ENCODE measurements at regions not wholly inside any gene's neighbourhood (a gene's known extent, or its start where the extent isn't known, plus 50 kb on each side); places are given as distances from the start of the nearest gene placed in this dataset.

DNA sequence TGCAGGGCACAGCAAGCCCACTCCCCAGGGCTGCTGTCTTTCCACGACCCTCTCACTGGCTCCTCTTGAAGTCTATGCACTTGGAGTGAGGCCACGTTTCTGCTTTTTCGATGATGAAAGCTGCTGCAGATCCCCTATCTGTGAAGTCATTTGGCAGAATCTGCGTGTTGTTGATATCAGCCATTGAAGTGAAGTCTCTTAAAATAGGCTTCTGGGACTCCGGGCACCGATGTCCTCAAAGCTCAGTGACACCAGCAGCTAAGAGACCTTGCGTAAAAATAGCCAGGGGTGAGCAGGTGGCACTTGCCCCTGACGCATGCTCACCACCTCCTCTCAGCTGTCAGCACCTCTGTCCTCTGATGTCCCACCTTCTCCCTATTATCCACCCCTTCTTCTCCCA, 89.4 kb upstream of the FHL2 start:
- Histone ChIP-seq H3K27me3 (ENCODE audit: insufficient read depth, low read length, poor library complexity) (no peaks in the 10 kb centered on the region), H3K9me3 (ENCODE audit: insufficient read depth, low read length, severe bottlenecking) (no peaks in the 10 kb centered on the region), H2AFZ (ENCODE audit: low read depth, low read length) (no peak overlapping the region), H3K4me3 (ENCODE audit: low read depth in 1 of 2, low read length in 2 of 2) (no peak overlapping the region), H3K27ac (ENCODE audit: low read length) (no peak overlapping the region), H4K20me1 (ENCODE audit: insufficient read depth, low read length) (no peaks in the 10 kb centered on the region), H3K4me2 (ENCODE audit: insufficient read depth, low read length) (no peak overlapping the region), H3K79me2 (ENCODE audit: insufficient read depth, low read length) (no peaks in the 10 kb centered on the region), H3K4me1 (ENCODE audit: insufficient read depth, low read length) (no peaks in the 10 kb centered on the region), H3K36me3 (ENCODE audit: insufficient read depth, low read length) (no peaks in the 10 kb centered on the region), H3K9ac (ENCODE audit: low read depth, low read length) (no peak overlapping the region)
- DNase-seq: no peak
- no peak for TF ChIP-seq EZH2 (IDR thresholded peaks at IDR 0.05; ENCODE audit: borderline replicate concordance, low read depth, low read length, severe bottlenecking)
- TF ChIP-seq, protein P1, sequence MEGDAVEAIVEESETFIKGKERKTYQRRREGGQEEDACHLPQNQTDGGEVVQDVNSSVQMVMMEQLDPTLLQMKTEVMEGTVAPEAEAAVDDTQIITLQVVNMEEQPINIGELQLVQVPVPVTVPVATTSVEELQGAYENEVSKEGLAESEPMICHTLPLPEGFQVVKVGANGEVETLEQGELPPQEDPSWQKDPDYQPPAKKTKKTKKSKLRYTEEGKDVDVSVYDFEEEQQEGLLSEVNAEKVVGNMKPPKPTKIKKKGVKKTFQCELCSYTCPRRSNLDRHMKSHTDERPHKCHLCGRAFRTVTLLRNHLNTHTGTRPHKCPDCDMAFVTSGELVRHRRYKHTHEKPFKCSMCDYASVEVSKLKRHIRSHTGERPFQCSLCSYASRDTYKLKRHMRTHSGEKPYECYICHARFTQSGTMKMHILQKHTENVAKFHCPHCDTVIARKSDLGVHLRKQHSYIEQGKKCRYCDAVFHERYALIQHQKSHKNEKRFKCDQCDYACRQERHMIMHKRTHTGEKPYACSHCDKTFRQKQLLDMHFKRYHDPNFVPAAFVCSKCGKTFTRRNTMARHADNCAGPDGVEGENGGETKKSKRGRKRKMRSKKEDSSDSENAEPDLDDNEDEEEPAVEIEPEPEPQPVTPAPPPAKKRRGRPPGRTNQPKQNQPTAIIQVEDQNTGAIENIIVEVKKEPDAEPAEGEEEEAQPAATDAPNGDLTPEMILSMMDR (IDR thresholded peaks at IDR 0.05; ENCODE audit: borderline replicate concordance, extremely low read depth, low read length, poor library complexity, severe bottlenecking): no peak
- no peak for ATAC-seq (ENCODE audit: insufficient read depth, low read depth)

- H3K36me3 ChIP-seq (ENCODE audit: insufficient read depth, low read length): no peaks in the 10 kb centered on the region
- no peak overlapping the region for H3K27ac ChIP-seq (ENCODE audit: low read length)
- H3K27me3 ChIP-seq (ENCODE audit: insufficient read depth, low read length, poor library complexity): no peaks in the 10 kb centered on the region
- H2AFZ ChIP-seq (ENCODE audit: low read depth, low read length): no peak overlapping the region
- no peaks in the 10 kb centered on the region for H3K4me1 ChIP-seq (ENCODE audit: insufficient read depth, low read length)
- no peaks in the 10 kb centered on the region for H4K20me1 ChIP-seq (ENCODE audit: insufficient read depth, low read length)
- no peak for DNase-seq
- H3K9ac ChIP-seq (ENCODE audit: low read depth, low read length): no peak overlapping the region
- H3K4me2 ChIP-seq (ENCODE audit: insufficient read depth, low read length): no peak overlapping the region
- no peaks in the 10 kb centered on the region for H3K9me3 ChIP-seq (ENCODE audit: insufficient read depth, low read length, severe bottlenecking)
- H3K79me2 ChIP-seq (ENCODE audit: insufficient read depth, low read length): no peaks in the 10 kb centered on the region
- ATAC-seq (ENCODE audit: insufficient read depth, low read depth): no peak
- H3K4me3 ChIP-seq (ENCODE audit: low read depth in 1 of 2, low read length in 2 of 2): no peak overlapping the region
- TF ChIP-seq, protein P1 (IDR thresholded peaks at IDR 0.05; ENCODE audit: borderline replicate concordance, extremely low read depth, low read length, poor library complexity, severe bottlenecking): no peak
- TF ChIP-seq EZH2 (IDR thresholded peaks at IDR 0.05; ENCODE audit: borderline replicate concordance, low read depth, low read length, severe bottlenecking): no peak
Observed at GRCh38 chr2:105487142-105488069, 88.6 kb upstream of the FHL2 start.

DNA sequence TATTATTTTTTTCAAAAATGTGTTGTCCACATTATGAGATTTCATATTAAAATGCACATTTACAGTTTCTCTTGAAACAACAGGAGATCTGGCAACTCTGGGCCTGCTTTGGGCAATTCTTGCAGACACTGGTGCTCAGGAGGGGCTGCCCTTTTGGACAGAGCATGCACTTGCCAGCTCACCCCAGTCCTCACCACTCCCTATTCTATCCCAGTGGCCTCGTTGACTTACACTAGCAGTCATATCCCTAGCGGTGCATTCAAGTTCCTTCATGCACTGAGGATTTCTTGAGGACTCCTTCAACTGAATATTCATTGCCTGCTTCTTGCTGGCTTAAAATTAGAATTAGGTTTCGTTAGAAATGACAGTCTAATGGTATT, 87.9 kb upstream of the FHL2 start:
- no peak overlapping the region for H3K27ac ChIP-seq (ENCODE audit: low read length)
- ATAC-seq (ENCODE audit: insufficient read depth, low read depth): no peak
- DNase-seq: no peak
- H3K79me2 ChIP-seq (ENCODE audit: insufficient read depth, low read length): no peaks in the 10 kb centered on the region
- H3K4me2 ChIP-seq (ENCODE audit: insufficient read depth, low read length): no peak overlapping the region
- no peaks in the 10 kb centered on the region for H3K9me3 ChIP-seq (ENCODE audit: insufficient read depth, low read length, severe bottlenecking)
- H3K36me3 ChIP-seq (ENCODE audit: insufficient read depth, low read length): no peaks in the 10 kb centered on the region
- no peaks in the 10 kb centered on the region for H3K4me1 ChIP-seq (ENCODE audit: insufficient read depth, low read length)
- H4K20me1 ChIP-seq (ENCODE audit: insufficient read depth, low read length): no peaks in the 10 kb centered on the region
- no peaks in the 10 kb centered on the region for H3K27me3 ChIP-seq (ENCODE audit: insufficient read depth, low read length, poor library complexity)
- no peak overlapping the region for H3K4me3 ChIP-seq (ENCODE audit: low read depth in 1 of 2, low read length in 2 of 2)
- no peak overlapping the region for H3K9ac ChIP-seq (ENCODE audit: low read depth, low read length)
- TF ChIP-seq, protein P1 (IDR thresholded peaks at IDR 0.05; ENCODE audit: borderline replicate concordance, extremely low read depth, low read length, poor library complexity, severe bottlenecking): no peak
- TF ChIP-seq EZH2 (IDR thresholded peaks at IDR 0.05; ENCODE audit: borderline replicate concordance, low read depth, low read length, severe bottlenecking): no peak
- H2AFZ ChIP-seq (ENCODE audit: low read depth, low read length): no peak overlapping the region
